ENCODE measurements at regions not wholly inside any gene's neighbourhood (a gene's known extent, or its start where the extent isn't known, plus 50 kb on each side); places are given as distances from the start of the nearest gene placed in this dataset.

- no peaks in the 10 kb centered on the region for H3K27me3 ChIP-seq
- ATAC-seq: no peak
- no peaks in the 10 kb centered on the region for H3K36me3 ChIP-seq
- no peak overlapping the region for H3K27ac ChIP-seq
- H3K4me1 ChIP-seq: peaks cover 0 to 6% (median 3%) of the 10 kb centered on the region in 4 donors
- DNase-seq: no peak
- TF ChIP-seq, protein P1, sequence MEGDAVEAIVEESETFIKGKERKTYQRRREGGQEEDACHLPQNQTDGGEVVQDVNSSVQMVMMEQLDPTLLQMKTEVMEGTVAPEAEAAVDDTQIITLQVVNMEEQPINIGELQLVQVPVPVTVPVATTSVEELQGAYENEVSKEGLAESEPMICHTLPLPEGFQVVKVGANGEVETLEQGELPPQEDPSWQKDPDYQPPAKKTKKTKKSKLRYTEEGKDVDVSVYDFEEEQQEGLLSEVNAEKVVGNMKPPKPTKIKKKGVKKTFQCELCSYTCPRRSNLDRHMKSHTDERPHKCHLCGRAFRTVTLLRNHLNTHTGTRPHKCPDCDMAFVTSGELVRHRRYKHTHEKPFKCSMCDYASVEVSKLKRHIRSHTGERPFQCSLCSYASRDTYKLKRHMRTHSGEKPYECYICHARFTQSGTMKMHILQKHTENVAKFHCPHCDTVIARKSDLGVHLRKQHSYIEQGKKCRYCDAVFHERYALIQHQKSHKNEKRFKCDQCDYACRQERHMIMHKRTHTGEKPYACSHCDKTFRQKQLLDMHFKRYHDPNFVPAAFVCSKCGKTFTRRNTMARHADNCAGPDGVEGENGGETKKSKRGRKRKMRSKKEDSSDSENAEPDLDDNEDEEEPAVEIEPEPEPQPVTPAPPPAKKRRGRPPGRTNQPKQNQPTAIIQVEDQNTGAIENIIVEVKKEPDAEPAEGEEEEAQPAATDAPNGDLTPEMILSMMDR (IDR thresholded peaks at IDR 0.05): no peak
- TF ChIP-seq POLR2A (IDR thresholded peaks at IDR 0.05): no peak
- H3K4me3 ChIP-seq: no peak overlapping the region
- intact Hi-C loops (cut with DNase I): no loop called here
- no peaks in the 10 kb centered on the region for H3K9me3 ChIP-seq
- 66% methylated on average over 8 of the region's 11 CpGs for WGBS (ENCODE audit: insufficient coverage, low coverage, low lambda C conversion rate, missing lambda C conversion rate)
Measured at GRCh38 chr18:57982372-57983021, 61.5 kb upstream of the NEDD4L start.

DNA sequence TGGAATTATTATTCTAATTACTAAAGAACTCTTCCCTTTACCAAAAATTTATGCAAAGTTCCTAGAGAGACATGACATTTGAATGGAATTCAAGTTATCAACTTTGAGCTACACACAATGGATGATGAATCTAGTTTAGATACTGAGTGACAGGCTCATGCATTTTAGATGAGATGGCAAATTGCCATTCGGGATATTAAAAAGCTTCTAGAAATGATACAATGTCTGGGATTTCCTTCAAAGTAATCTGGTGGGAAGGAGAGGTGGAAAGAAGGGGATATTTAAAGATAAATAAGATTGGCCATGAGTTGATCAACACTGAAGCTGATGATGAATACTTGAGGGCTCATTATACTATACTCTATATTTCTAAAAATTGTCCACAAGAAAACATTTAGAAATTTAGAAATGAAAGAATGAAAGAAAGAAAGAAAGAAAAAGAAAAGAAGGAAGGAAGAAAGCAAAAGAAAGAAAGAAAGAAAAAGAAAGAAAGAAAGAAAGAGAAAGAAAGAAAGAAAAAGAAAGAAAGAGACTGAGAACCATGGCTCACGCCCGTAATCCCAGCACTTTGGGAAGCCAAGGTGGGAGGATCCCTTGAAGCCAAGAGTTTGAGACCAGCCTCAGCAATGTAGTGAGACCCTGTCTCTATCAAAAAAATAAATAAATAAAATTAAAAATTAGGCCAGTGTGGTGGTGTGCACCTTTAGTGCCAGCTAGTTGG, 62.6 kb upstream of the NEDD4L start:
- Histone ChIP-seq H3K4me1 (peaks cover 0 to 8% (median 4%) of the 10 kb centered on the region in 4 donors), H3K4me3 (no peak overlapping the region), H3K36me3 (no peaks in the 10 kb centered on the region), H3K9me3 (no peaks in the 10 kb centered on the region), H3K27me3 (no peaks in the 10 kb centered on the region), H3K27ac (no peak overlapping the region)
- intact Hi-C loops (cut with DNase I): no loop called here
- no peak for ATAC-seq
- no peak for TF ChIP-seq POLR2A (IDR thresholded peaks at IDR 0.05)
- TF ChIP-seq, protein P1 (IDR thresholded peaks at IDR 0.05): no peak
- no peak for DNase-seq
- WGBS (ENCODE audit: insufficient coverage, low coverage, low lambda C conversion rate, missing lambda C conversion rate): 67% methylated on average over 3 of the region's 3 CpGs

- H3K36me3 ChIP-seq: no peaks in the 10 kb centered on the region
- no peak for TF ChIP-seq POLR2A (IDR thresholded peaks at IDR 0.05)
- TF ChIP-seq, protein P1 (IDR thresholded peaks at IDR 0.05): no peak
- no peaks in the 10 kb centered on the region for H3K27me3 ChIP-seq
- H3K4me1 ChIP-seq: peaks cover 0 to 8% (median 4%) of the 10 kb centered on the region in 4 donors
- intact Hi-C loops (cut with DNase I): no loop called here
- DNase-seq (no peak), ATAC-seq (no peak)
- H3K9me3 ChIP-seq: no peaks in the 10 kb centered on the region
- no peak overlapping the region for H3K4me3 ChIP-seq
- H3K27ac ChIP-seq: no peak overlapping the region
- 57% methylated on average over 4 of the region's 4 CpGs for WGBS (ENCODE audit: insufficient coverage, low coverage, low lambda C conversion rate, missing lambda C conversion rate)
Measured at GRCh38 chr18:57980573-57981307, 63.3 kb upstream of the NEDD4L start.

- peak overlapping the region in 1 of 3 donors; percentile 11 for H3K27ac ChIP-seq
- H3K9me3 ChIP-seq: no peaks in the 10 kb centered on the region
- H3K27me3 ChIP-seq: no peaks in the 10 kb centered on the region
- no peaks in the 10 kb centered on the region for H3K36me3 ChIP-seq
- WGBS (ENCODE audit: insufficient coverage, low coverage, low lambda C conversion rate, missing lambda C conversion rate): 20% methylated on average over 2 of the region's 2 CpGs
- intact Hi-C loops (cut with DNase I): no loop called here
- no peak overlapping the region for H3K4me3 ChIP-seq
- TF ChIP-seq, protein P1 (IDR thresholded peaks at IDR 0.05): no peak
- no peak for TF ChIP-seq POLR2A (IDR thresholded peaks at IDR 0.05)
- DNase-seq (no peak), ATAC-seq (peak; percentile 23 to 61 (median 40))
- H3K4me1 ChIP-seq: peaks cover 0 to 8% (median 4%) of the 10 kb centered on the region in 4 donors
Measured at GRCh38 chr18:57976230-57976773, 67.7 kb upstream of the NEDD4L start.
